SU-DHL-6 (cell line): ENCODE measurements at regions not wholly inside any gene's neighbourhood (a gene's known extent, or its start where the extent isn't known, plus 50 kb on each side); places are given as distances from the start of the nearest gene placed in this dataset.
"Not testable (repeated sequence)": the region's sequence is repeated elsewhere in the genome, so short reads cannot be mapped to it uniquely, and the experiment has no call there.

ENCODE experiments used
- H2AFZ ChIP-seq: fragments of 200-600 bp; sonication (generic); 2 replicates; pipeline ENCODE4 v1.6.1; 2014; ENCODE audit warnings: low read depth, mild to moderate bottlenecking, moderate library complexity, mixed read lengths, antibody characterized with exemption, low read length; ENCODE audit not compliant: severe bottlenecking
- H3F3A ChIP-seq: fragments of 200-600 bp; shearing (Covaris generic); 2 replicates; pipeline ENCODE4 v1.6.0; 2016; ENCODE audit warnings: antibody characterized with exemption, mild to moderate bottlenecking; ENCODE audit not compliant: insufficient read depth
- H3K27ac ChIP-seq: fragments of 200-600 bp; sonication (generic); 2 replicates; pipeline ENCODE4 v1.5.1; 2016; ENCODE audit warnings: low read depth, mild to moderate bottlenecking, low read length, moderate library complexity, mixed read lengths
- H3K27me3 ChIP-seq: fragments of 200-600 bp; sonication (generic), shearing (Covaris generic); 2 replicates; pipeline ENCODE4 v1.6.0; 2014; ENCODE audit warnings: mild to moderate bottlenecking, low read length
- H3K36me3 ChIP-seq: fragments of 200-600 bp; sonication (generic); 2 replicates; pipeline ENCODE4 v1.6.1; 2014; ENCODE audit warnings: mild to moderate bottlenecking, low read length, mixed read lengths
- H3K4me2 ChIP-seq: fragments of 300-600, 200-600 bp; shearing (Covaris generic), sonication (generic); 2 replicates; pipeline ENCODE4 v1.6.0; 2014; ENCODE audit warnings: low read length, low read depth, mild to moderate bottlenecking; ENCODE audit not compliant: poor library complexity, severe bottlenecking
- H3K4me3 ChIP-seq: fragments of 200-600 bp; sonication (generic); 2 replicates; pipeline ENCODE4 v1.5.1; 2014; ENCODE audit warnings: antibody characterized with exemption, low read length, mild to moderate bottlenecking, mixed read lengths; ENCODE audit not compliant: insufficient read depth, poor library complexity, severe bottlenecking
- H3K79me2 ChIP-seq: fragments of 200-600 bp; sonication (generic); 2 replicates; pipeline ENCODE4 v1.6.1; 2014; ENCODE audit warnings: mild to moderate bottlenecking, low read length, moderate library complexity; ENCODE audit not compliant: insufficient read depth
- H3K9ac ChIP-seq: fragments of 200-600 bp; sonication (generic); 2 replicates; pipeline ENCODE4 v1.7.0; 2014; ENCODE audit warnings: mild to moderate bottlenecking, low read length
- H3K9me2 ChIP-seq: fragments of 200-600 bp; sonication (generic); replicated peaks from 2 replicates; pipeline ENCODE4 v1.6.1; 2014; ENCODE audit warnings: low read length; ENCODE audit not compliant: insufficient read depth
- H3K9me3 ChIP-seq: fragments of 200-600 bp; sonication (generic); 2 replicates; pipeline ENCODE4 v1.6.1; 2014; ENCODE audit warnings: low read length, mixed read lengths; ENCODE audit not compliant: insufficient read depth
- H4K20me1 ChIP-seq: fragments of 200-600 bp; sonication (generic); 2 replicates; pipeline ENCODE4 v1.6.1; 2014; ENCODE audit warnings: low read depth, mild to moderate bottlenecking, antibody characterized with exemption, low read length, moderate library complexity, mixed read lengths
- EZH2phosphoT487 ChIP-seq: fragments of 200-600 bp; sonication (generic), shearing (Covaris generic); conservative IDR thresholded peaks from 2 replicates; pipeline ENCODE4 v1.6.1; 2018; ENCODE audit warnings: mild to moderate bottlenecking, antibody characterized with exemption, low read length, moderate library complexity, mixed read lengths
- TF ChIP-seq, protein P1 (sequence below): fragments of 200-600 bp; sonication (generic); IDR thresholded peaks from one replicate; pipeline ENCODE4 v1.5.1; 2017; ENCODE audit warnings: antibody characterized with exemption, mild to moderate bottlenecking, low read length, moderate library complexity; ENCODE audit not compliant: insufficient read depth, poor library complexity, severe bottlenecking

DNA sequence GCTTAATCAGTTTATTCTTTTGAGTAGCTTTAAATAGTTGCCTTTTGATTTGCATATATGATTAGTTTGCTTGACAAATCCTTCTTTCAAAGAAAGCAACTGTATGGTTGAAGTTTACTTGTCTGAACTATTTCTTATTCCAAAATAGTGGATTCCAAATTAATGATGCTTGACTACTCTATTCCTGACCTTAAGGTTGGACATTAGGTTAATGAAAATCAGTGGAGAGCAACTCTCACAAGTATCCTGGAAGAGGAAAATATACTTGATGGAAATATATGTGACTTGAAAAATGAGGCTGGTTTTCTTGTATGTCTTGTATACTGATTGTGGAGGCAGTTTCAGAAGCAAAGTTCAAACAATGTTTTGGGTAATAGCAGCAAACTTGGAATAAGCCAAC is 369.2 kb upstream of the PODXL start:
- Histone ChIP-seq H3K36me3 (no peaks in the 10 kb centered on the region), H3K27ac (no peak overlapping the region), H3K4me3 (no peak overlapping the region), H3K4me2 (no peak overlapping the region), H3K9me2 (no peaks in the 10 kb centered on the region), H2AFZ (no peak overlapping the region), H4K20me1 (no peaks in the 10 kb centered on the region), H3K9me3 (no peaks in the 10 kb centered on the region), H3F3A (no peaks in the 10 kb centered on the region), H3K79me2 (no peaks in the 10 kb centered on the region), H3K9ac (no peak overlapping the region), H3K27me3 (no peaks in the 10 kb centered on the region)
- TF ChIP-seq, protein P1, sequence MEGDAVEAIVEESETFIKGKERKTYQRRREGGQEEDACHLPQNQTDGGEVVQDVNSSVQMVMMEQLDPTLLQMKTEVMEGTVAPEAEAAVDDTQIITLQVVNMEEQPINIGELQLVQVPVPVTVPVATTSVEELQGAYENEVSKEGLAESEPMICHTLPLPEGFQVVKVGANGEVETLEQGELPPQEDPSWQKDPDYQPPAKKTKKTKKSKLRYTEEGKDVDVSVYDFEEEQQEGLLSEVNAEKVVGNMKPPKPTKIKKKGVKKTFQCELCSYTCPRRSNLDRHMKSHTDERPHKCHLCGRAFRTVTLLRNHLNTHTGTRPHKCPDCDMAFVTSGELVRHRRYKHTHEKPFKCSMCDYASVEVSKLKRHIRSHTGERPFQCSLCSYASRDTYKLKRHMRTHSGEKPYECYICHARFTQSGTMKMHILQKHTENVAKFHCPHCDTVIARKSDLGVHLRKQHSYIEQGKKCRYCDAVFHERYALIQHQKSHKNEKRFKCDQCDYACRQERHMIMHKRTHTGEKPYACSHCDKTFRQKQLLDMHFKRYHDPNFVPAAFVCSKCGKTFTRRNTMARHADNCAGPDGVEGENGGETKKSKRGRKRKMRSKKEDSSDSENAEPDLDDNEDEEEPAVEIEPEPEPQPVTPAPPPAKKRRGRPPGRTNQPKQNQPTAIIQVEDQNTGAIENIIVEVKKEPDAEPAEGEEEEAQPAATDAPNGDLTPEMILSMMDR, result no peak
- no peak for TF ChIP-seq EZH2phosphoT487

DNA sequence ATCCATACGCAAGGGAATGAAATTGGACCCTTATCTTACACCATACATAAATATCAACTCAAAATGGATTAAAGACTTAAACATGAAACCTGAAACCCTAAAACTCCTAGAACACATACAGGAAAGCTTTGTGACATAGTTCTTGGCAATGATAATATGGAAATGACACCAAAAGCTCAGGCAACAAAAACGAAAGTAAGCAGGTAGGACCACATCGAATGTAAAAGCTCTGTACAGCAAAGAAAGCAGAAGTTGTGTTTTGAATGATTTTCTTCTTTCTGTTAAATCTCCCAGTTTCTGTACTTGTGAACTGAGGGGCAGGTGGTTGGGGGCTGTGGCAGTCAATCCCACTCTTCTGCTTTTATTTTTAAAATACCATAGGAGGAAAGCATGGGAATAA is 368.4 kb upstream of the PODXL start:
- Histone ChIP-seq H3K4me3 (no peak overlapping the region), H3K9me3 (no peaks in the 10 kb centered on the region), H3K79me2 (no peaks in the 10 kb centered on the region), H2AFZ (no peak overlapping the region), H3K27ac (no peak overlapping the region), H3K9me2 (no peaks in the 10 kb centered on the region), H3K9ac (no peak overlapping the region), H3K36me3 (no peaks in the 10 kb centered on the region), H3K4me2 (no peak overlapping the region), H3K27me3 (no peaks in the 10 kb centered on the region), H3F3A (no peaks in the 10 kb centered on the region), H4K20me1 (no peaks in the 10 kb centered on the region)
- TF ChIP-seq EZH2phosphoT487, result no peak
- TF ChIP-seq, protein P1, result no peak

DNA sequence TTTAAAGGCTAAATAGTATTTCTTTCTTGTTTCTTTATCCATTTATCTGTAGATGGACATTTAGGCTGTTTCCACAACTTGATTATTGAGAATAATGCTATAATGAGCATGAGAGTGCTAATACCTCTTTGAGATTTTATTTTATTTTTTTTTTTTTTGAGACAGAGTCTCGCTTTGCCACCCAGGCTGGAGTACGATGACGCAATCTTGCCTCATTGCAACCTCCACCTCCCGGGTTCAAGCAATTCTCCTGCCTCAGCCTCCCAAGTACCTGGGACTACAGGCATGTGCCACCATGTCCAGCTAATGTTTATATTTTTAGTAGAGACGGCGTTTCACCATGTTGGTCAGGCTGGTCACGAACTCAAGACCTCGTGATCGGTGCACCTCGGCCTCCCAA is 366.5 kb upstream of the PODXL start:
- H3K36me3 ChIP-seq, H3K9ac ChIP-seq, H4K20me1 ChIP-seq, H2AFZ ChIP-seq, H3F3A ChIP-seq, H3K9me2 ChIP-seq, H3K9me3 ChIP-seq, H3K27me3 ChIP-seq, H3K79me2 ChIP-seq, H3K4me2 ChIP-seq, H3K27ac ChIP-seq, H3K4me3 ChIP-seq: not testable (repeated sequence)

DNA sequence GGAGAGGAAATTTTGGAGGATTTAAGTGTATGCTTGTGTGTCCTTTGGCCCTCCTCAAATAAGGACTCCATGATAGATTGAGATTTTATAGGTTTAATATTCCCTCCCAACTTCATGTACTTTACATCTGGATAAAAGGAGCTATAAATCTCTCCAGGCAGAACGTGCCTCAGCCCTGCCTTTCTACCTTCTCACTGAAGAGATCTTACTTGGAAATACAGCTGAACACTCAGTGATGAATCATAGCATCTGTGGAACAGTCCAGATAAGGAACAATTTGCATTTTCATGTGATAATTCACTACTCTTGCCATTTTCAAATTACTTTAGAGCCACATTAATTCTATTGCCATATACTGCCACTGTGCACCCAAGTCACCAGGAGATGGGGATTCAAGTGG is 364.6 kb upstream of the PODXL start:
- Histone ChIP-seq H3K36me3 (no peaks in the 10 kb centered on the region), H2AFZ (no peak overlapping the region), H3K4me3 (no peak overlapping the region), H3K79me2 (no peaks in the 10 kb centered on the region), H3K4me2 (no peak overlapping the region), H4K20me1 (no peaks in the 10 kb centered on the region), H3K9ac (no peak overlapping the region), H3F3A (no peaks in the 10 kb centered on the region), H3K27ac (no peak overlapping the region), H3K9me2 (no peaks in the 10 kb centered on the region), H3K9me3 (no peaks in the 10 kb centered on the region), H3K27me3 (no peaks in the 10 kb centered on the region)
- TF ChIP-seq EZH2phosphoT487, result no peak
- TF ChIP-seq, protein P1, result no peak
